ENCODE measurements at regions not wholly inside any gene's neighbourhood (a gene's known extent, or its start where the extent isn't known, plus 50 kb on each side); places are given as distances from the start of the nearest gene placed in this dataset.

- TF ChIP-seq CTCF (IDR thresholded peaks at IDR 0.05) (no peak), EZH2 (IDR thresholded peaks at IDR 0.05) (no peak), EZH2phosphoT487 (IDR thresholded peaks at IDR 0.05) (no peak)
These were observed 195.9 kb upstream of the ADARB2 start for GRCh38 chr10:1933215-1933614.
